Stimulated activated CD8-positive, alpha-beta memory T cell treated with anti-CD3 and anti-CD28 coated beads, Interleukin-4, amount 100 ng/mL, for 48 hours (primary cell): ENCODE measurements at regions not wholly inside any gene's neighbourhood (a gene's known extent, or its start where the extent isn't known, plus 50 kb on each side); places are given as distances from the start of the nearest gene placed in this dataset.
"Not testable (repeated sequence)": the region's sequence is repeated elsewhere in the genome, so short reads cannot be mapped to it uniquely, and the experiment has no call there.

Source experiments
- DNase-seq: peaks from one replicate; pipeline ENCODE4 v3.0.0-alpha.2; 2020

DNA sequence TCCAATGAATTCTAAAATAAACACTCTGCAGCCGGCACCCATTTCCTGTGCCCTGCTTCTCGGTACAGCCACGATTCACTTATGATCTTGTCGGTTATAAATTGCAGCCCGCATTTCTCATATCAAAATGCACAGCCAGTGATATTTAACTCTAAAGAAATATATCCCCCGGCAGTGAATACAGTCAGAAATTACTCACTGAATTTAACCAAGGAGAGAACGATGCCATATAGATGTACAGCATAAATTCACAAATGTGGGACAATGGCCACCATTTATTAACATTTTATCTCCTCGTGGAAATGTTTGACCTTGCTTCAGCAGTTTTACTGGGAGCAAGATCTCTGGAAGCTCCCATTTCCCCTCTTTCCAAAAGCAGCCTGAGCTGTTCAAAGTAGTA is 1517.8 kb downstream of the BRD1 start:
- no peak for DNase-seq

- DNase-seq, result no peak
Measured at GRCh38 chr22:48309115-48309705, 1518.5 kb downstream of the BRD1 start.

DNA sequence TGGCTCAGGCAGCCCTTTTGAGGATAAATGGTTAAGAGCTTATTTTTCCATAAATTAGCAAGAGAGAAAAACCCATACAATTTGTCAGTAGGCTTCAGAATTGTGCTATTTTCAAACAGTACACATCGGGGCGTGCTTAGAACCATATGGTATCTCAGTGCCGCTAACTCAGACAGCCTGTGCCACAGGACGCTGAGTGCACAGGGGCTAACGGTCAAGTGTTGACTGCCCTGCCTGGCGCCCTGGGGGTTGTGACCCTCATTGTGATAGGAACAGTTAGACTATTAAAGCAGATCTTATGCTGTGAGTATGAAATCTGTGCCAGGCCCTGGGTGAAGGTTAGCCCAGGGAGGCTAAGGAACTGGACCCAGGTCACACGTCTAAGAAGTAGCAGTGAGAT is 1519.7 kb downstream of the BRD1 start:
- no peak for DNase-seq

DNA sequence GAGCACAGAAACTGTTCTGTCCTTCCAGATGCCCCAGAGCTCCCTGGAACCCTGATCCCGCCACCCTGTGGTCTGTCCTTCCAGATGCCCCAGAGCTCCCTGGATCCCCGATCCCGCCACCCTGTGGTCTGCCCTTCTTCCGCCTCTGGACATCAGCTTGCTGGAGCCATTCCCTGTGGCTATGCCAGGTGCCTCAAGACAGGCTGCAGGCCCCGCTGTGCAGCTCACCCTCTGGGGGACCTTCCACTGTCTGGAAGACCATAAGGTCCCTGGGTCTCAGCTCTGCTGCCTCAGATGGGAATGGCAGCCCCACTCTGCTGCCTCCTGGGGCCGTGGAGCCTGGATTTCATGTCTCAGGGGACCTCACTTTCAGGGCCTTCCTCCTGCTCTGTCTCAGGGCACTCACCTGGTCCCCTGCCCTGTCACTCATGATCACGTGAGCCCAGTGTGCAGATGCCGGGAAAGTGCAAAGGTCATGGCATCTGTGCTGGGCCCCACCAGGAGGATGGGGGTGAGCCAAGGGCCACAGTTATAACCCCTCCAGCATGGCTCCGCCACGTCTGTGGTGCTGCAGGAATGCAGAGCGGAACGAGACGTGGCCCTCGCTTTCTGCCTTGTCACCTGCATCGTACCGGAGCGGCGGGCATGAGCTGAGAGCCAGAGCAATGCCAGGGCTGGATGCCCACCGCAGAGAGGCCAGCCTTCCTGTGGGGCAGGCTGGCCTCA is 1520.7 kb downstream of the BRD1 start:
- DNase-seq, result no peak

DNA sequence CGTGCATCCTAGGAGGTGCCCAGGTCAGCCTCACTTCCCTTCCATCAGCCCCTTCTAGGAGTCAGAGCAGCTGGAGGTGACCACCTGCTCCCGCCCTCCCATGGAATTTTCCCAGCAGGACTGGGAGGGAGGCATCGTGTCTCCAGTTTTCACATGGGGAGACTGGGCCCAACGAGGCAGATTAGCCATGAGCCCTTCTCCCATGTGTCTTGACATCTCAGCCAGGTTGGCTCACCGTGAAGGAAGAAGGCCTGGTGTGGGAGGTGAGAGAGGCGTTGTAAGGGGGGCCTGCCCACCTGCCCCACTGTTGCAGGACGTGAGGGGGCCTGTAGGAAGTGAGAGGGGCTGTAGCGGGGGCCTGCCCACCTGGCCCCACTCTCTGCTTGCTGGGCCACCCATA is 1521.4 kb downstream of the BRD1 start:
- no peak for DNase-seq

- no peak for DNase-seq
Measured at GRCh38 chr22:48305726-48306235, 1521.9 kb downstream of the BRD1 start.

DNA sequence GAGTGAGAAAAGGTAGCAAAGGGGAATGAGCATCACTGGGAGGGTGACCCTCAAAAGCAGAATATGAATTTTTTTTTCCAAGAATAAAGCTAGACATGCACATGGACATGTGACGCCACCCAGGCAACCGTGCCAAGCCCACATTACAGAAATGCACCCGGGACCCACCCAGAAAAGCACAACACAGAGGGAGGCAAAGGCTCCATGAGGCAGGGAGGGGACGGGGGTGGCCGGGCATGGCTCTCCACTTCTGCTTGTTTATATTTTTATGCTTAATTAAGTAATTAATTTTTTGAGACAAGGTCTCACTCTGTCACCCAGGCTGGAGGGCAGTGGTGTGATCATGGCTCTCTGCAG is 1524.3 kb downstream of the BRD1 start:
- no peak for DNase-seq

DNA sequence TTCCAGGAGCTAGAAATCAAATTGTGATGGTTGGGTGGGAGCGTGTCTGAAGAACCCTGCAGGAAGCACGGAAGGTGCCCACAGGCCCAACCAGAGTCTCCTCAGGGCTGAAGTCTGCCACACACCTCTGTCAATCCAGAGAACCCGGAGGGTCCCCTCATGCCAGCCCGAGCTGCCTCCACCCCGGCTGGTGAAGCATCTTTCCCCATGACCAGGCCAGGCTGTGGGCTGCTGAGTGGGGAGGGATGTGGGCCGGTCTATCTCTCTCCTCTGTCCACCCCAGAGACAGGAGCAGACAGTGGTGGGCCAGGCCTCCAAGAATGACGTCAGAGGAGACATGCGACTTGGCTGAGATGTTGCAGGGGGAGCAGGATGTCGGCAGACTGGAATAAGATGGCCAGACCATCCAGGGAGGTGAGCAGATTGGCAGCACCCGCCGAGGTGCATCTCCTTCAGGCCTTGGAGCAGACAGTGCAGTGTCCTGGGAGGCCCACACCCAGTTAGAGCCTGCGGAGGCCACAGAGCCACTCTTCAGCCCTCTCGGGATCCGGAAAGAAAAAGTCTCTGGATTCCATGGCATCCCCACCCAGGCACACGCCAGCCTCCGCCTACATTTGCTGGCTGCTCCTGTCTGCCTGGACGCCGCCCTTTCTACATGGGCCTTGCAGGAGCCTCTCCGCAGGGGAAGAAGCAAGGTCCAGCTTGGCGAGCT is 1524.9 kb downstream of the BRD1 start:
- no peak for DNase-seq

- DNase-seq, result no peak
Measured at GRCh38 chr22:48301908-48302307, 1525.8 kb downstream of the BRD1 start.

DNA sequence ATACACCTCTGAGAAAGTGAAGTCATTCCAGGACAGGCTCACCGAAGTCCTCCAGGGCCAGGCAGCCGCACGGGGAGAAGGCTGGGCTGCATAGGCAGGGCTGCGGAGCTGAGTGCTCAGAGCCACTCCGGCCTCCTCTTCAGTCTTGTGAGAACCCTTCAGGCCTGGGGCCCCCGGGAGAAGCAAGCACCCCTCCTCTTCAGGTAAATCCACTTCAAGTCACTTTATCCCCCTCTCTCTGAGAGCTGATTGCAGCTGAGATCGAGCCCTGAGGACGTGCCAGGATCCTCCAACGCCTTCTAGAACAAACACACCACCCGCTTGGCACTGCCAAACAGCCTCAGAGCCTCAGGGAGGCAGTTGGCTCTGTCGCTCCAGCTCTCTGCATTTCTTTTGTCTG is 1526.3 kb downstream of the BRD1 start:
- no peak for DNase-seq

DNA sequence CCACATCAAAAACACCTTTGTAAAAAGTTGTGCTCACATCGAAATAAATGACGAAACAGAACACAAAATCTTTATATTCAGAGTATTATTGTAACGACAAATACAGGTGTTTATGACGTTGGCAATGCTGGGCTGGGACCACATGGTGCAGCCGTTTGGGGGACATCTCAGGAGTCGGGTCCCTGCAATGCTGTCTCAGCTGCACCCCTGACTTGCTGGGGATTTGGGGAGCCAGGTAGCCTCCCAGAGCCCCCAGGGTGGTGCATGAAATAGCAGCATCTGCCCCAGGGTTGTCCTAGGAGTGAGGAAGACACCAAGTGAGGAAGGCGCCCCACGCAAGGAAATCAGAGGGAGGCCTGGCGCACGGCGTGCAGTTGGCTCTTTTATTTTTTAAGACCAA is 1526.8 kb downstream of the BRD1 start:
- DNase-seq, result no peak

DNA sequence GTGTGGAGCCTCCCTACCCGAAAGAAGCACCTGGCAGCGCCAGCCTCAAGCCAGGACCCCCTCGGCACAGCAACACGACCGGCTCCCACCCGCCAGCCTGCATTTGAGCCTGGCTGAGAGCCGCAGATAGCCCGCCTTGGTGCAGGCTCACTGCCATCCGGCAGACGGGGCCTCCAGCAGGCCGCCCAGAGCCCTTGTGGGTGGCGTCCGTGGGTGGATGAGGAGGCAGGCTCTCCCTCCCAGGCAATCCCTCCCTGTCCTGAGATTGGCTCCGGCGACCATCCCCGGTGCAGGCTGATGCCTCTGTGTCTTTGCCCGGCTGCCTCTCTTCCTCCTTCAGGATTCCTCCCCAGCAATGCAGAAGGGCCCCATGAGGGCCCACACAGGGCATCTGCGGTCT is 1527.9 kb downstream of the BRD1 start:
- no peak for DNase-seq

DNA sequence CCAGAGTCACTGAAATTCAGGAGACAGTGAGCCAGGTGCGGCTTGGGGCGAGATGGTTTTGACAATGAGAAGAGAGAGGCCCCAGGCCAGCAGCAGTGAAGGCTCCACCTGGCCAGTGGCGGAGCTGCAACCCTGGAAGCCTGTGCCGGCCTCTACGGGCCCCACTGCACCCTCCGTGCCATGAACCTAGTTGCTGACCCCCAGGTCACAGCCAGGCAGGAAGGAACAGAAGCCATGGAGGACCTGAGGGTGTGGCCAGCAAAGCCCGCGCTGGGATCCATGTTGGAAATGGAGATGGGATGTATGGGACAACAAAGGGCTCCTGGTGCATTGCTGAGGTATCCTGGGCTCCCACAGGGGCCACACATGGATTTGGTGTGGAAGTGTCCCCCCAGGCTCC is 1528.5 kb downstream of the BRD1 start:
- no peak for DNase-seq

DNA sequence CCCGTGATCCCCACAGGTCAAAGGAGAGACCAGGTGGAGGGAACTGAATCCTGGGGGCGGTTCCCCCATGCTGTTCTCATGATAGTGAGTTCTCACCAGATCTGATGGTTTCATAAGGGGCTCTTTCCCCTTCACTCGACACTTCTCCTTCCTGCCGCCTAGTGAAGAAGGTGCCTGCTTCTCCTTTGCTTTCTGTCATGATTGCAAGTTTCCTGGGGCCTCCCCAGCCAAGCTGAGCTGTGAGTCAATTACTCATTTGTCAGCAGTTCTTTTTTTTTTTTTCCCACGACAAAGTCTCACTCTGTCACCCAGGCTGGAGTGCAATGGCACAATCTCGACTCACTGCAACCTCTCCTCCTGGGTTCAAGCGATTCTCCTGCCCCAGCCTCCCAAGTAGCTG is 1530.4 kb downstream of the BRD1 start:
- no peak for DNase-seq

GRCh38 chr22:48289954-48290353 is 1527.5 kb downstream of the TBC1D22A start:
- DNase-seq, result not testable (repeated sequence)

DNA sequence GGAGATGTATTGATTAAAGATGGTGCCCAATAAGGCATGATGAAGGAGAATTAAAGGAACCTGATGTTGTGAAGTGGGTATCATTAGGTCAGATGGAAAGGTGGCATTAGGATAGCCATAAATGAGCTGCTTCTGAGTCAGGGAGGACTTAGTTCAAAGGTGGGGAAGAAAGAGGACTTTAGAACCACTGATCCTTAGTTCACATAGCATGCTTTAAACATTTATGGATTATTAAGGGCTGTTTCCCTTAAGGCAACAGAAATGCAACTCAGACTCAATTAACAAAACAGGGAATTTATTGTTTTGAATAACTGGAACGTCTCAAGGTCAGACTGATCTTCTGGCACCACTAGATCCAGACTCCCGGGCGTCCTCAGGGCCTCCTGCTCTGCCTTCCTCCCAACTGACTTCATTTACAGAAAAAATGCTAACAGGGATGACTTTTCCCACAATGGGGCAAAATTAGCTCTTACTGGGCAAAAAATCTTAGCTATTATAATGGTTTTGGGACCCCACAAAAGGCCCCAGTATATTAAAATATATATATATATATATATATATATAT is 1526.0 kb downstream of the TBC1D22A start:
- no peak for DNase-seq

DNA sequence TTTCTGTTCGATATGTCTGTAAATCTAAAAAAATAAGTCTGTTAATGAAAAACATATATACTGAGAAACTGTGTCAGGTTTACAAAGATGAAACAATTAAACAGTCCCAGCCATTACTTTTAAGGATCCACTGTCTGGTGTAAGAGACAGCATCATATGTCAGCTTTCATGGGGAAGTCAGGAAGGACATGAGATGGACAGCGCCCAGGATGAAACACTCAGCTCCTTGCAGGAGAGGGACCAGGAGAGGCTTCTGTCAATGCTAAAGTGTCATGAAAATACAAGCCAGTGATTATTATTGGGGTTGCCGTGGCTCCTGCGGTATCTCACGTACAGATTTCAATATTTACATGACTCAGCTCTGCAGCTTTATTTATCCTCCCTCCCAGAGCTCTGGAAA is 1524.6 kb downstream of the TBC1D22A start:
- no peak for DNase-seq

GRCh38 chr22:48284671-48285070 is 1522.2 kb downstream of the TBC1D22A start:
- DNase-seq, result no peak

DNA sequence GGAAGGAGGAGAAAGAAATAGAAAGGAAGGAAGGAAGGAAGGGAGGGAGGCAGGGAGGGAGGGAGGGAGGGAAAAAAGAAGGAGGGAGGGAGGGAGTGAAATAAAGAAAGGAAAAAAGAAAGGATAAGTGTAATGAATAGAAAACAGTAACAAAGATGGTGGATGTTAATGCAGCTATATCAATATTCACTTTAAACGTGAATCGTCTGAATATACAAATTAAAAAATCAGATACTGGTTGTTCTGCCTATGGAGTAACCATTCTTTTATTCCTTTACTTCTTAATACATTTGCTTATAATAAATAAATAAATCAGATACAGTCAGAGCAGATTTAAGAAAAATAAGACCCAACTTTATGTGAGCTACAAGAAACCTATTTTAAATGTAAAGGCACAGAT is 1520.4 kb downstream of the TBC1D22A start:
- DNase-seq, result no peak

- no peak for DNase-seq
Measured at GRCh38 chr22:48279461-48279756, 1517.0 kb downstream of the TBC1D22A start.

DNA sequence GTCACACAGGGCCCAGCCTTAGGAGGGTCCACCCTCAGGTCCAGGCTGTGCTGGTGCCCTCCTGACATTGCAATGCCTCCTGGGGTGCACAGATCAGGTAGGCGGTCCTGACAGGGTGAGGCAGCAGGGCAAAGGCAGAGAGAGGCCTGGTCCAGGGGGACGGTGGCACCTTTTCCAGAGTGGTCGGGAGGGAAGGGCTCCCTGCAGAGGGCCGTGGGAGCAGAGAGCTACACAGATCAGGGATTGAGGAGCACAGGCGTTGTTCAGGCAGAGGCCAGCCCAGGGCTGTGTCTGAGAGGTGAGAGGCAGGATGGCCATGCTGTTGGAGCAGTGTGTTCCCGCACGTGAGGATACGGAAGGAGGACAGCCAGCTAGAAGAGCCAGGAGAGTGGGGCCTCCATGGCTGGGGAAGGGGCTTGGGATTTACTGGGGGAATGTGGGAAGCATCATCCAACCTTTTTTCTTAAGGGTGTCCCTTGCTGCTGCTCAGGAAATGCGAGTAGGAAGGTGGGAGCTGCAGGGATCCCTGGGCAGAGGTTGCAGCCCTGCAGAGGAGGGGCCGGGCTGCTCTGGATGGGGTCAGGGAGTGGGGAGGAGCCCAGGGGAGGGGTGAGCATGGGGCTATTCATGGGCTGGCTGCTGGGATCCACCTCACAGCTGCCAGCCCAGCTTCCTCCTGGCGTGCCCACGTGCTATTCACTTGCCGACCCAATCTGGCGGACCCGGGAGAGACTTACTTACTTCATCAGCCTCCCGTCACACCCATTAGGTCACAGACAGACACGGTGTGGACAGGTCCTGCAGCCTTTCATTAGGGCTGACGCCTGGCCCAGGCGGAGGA is 1516.4 kb downstream of the TBC1D22A start:
- DNase-seq, result no peak

DNA sequence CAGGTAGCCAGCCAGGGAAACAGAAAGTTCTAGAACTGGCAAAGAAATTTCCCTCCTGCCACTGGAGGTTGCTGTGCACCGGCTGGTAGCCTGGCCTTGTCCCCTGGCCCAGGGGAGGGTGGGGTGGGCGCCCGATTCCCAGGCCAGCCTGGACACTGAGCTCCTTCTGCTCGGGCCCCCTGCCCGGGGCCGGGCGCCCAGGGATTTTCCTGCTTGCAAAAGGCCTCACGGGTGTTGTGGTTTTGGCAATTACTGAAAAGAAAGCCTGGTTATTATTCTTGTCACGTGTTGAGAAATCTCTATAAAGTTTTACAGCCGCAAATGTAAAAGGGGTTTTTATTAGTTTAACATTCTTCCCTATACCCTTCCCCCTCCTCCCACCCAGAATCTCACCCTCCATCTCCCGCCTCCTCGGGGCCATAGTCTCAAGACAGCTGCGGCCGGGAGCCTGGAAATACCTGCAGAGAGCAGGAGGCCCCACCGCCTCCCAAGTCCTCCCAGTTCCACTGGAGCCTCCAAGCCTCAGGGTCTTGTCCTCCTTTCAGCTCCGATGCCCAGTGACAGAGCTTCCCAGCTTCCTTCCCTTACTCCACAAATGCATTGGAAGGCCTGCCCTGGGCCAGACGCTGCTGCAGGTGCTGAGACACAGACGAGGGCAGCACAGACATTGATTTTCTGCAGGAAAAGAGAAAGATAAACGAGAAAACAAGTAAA is 1515.6 kb downstream of the TBC1D22A start:
- DNase-seq, result no peak
